Omental fat pad (tissue), 3 donors: ENCODE measurements at regions not wholly inside any gene's neighbourhood (a gene's known extent, or its start where the extent isn't known, plus 50 kb on each side); places are given as distances from the start of the nearest gene placed in this dataset.

ENCODE experiments used
- ATAC-seq: fragments of 150-250 bp; one replicate; pipeline ENCODE4 v1.9.1; 2016; ENCODE audit warnings: mild to moderate bottlenecking, moderate library complexity; ENCODE audit not compliant: low FRiP score
- DNase-seq: peaks from one replicate; pipeline ENCODE4 v3.0.0-alpha.2; 2019; ENCODE audit warnings: low spot score
- TF ChIP-seq, protein P1 (sequence below), 3 donors: fragments of 450-650 bp; IDR thresholded peaks; one replicate each; pipeline ENCODE4 v1.5.1; 2016 to 2017; ENCODE audit warnings: antibody characterized with exemption in 3 of 3, mild to moderate bottlenecking in 3 of 3, moderate library complexity in 2 of 3

DNA sequence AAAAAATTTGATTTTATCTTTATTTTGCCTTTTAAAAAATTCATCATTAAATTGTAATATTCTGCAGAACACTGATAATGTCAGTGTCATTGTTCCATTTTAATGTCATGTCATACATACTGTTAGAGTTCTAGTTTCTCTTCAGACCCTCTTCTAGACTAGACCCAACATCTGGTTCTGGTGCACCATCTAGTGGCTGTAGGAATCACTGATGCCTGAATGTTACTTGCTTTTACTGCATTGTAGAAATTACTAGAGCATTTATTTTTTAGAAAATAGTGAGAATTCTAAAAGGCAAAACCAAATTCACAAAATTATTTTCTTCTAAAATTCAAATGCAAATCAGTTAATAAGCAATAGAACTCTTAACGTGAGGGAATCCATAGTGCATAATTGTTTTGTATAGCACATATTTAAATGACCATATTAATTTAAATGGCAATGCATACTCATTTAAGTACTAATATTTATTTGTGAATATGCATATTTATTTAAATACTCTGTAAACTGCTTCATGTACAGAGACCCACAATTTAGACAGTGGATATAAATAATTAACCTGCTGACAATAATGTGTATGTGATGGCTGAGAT is 425.7 kb downstream of the KLF12 start:
- DNase-seq: no peak
- TF ChIP-seq, protein P1, sequence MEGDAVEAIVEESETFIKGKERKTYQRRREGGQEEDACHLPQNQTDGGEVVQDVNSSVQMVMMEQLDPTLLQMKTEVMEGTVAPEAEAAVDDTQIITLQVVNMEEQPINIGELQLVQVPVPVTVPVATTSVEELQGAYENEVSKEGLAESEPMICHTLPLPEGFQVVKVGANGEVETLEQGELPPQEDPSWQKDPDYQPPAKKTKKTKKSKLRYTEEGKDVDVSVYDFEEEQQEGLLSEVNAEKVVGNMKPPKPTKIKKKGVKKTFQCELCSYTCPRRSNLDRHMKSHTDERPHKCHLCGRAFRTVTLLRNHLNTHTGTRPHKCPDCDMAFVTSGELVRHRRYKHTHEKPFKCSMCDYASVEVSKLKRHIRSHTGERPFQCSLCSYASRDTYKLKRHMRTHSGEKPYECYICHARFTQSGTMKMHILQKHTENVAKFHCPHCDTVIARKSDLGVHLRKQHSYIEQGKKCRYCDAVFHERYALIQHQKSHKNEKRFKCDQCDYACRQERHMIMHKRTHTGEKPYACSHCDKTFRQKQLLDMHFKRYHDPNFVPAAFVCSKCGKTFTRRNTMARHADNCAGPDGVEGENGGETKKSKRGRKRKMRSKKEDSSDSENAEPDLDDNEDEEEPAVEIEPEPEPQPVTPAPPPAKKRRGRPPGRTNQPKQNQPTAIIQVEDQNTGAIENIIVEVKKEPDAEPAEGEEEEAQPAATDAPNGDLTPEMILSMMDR (IDR thresholded peaks at IDR 0.05): no peak
- ATAC-seq: peak; percentile 68

DNA sequence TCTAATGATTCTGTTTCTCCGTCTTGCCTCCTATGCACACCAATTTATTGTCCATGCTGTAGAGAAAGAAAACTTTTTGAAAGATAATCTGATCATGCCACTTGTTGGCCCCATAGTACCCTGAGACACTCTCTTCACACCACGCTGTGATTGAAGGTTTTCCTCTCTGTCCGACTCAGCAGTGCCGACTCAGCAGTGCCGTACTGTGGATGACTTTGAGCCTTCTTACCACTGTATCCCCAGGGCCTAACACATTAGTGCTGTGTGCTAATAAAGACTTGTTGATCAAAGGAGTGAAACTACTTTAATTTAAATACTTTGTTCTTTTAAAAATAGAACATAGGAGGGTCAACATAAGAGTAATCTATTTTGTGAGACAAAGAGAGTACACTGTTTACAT is 429.6 kb downstream of the KLF12 start:
- no peak for ATAC-seq
- no peak for DNase-seq
- TF ChIP-seq, protein P1 (IDR thresholded peaks at IDR 0.05): no peak

GRCh38 chr13:73703606-73704005 is 430.6 kb downstream of the KLF12 start:
- ATAC-seq (no peak), DNase-seq (no peak)
- TF ChIP-seq, protein P1 (IDR thresholded peaks at IDR 0.05): no peak

DNA sequence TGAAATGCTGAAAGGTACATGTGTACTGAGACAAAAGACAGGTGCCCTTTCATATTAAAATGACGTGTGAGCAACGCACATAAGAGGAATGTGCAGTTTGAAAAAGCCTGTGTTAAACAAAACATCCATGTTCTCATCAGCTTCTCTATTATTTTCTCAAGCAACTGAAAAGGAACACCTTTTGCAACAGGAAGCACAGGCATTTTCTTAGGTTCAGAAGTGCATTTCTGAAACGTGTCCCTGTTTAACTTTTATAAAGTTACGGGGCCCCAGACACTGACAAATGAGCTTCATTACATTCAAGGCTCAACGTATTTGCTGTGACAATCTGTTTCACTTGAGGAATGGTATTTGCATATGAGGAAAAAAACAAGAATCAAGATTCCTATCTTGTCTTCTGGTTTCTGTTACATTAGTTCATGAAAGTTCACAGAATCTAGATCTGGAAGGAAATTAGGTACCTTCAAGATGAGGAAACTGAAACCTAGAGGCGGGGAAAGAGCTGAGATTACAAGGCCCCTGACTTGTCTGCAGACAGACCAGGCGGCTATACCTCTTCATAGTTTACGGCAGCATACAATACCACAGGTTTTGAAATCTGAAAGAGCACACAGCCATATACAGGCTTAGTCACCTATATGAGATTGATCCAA is 431.7 kb downstream of the KLF12 start:
- TF ChIP-seq, protein P1 (IDR thresholded peaks at IDR 0.05): no peak
- no peak for ATAC-seq

DNA sequence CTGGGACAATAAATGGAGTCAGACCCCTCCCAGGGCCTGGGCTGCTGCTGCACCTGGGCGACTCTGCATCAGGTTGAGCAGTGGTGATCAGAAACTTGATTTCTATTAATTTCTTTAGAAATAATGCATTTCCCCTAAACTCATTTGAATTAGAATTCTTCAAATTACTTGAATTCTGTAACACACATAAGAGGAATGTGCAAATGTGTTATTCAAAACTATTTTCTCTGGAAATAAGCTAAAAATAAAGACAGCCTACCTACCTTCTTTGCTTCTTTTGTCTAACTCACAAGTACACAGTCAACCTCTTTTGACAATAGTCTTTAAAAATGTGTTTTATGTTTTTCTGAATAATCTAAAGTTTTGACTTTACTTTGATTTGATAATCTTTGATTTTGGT is 433.0 kb downstream of the KLF12 start:
- no peak for ATAC-seq
- TF ChIP-seq, protein P1 (IDR thresholded peaks at IDR 0.05): no peak
- no peak for DNase-seq

More for the DNA sequence above, 431.7 kb downstream of the KLF12 start:
- no peak for DNase-seq

DNA sequence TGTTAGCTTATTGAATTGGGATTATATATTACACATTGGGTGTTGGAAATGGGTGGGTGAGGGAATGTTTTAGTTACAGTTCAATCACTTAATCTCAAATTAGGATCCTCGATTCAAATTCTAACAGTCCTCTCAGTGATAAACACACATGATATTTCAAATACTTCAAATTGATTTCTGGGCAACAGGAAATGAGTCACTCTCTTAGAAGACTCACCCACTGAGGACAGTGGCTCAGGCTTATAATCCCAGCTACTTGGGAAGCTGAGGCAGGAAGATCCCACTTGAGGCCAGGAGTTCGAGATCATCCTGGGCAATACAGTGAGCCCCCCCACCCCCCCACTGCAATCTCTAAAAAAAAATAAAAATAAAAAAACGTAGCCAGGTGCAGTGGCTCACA is 435.3 kb downstream of the KLF12 start:
- no peak for ATAC-seq

More for the DNA sequence above, 435.3 kb downstream of the KLF12 start:
- DNase-seq: no peak
- TF ChIP-seq, protein P1 (IDR thresholded peaks at IDR 0.05): no peak
